H1 (cell line): ENCODE measurements at regions not wholly inside any gene's neighbourhood (a gene's known extent, or its start where the extent isn't known, plus 50 kb on each side); places are given as distances from the start of the nearest gene placed in this dataset.

Experiments used
- MAX ChIP-seq: IDR thresholded peaks from 2 replicates; pipeline ENCODE4 v1.6.1; 2012; ENCODE audit warnings: inconsistent platforms
- POU5F1 ChIP-seq: IDR thresholded peaks from 2 replicates; pipeline ENCODE4 v1.6.1; 2011; ENCODE audit warnings: low read depth, mild to moderate bottlenecking, low read length, moderate library complexity
- SIX5 ChIP-seq: IDR thresholded peaks from 2 replicates; pipeline ENCODE4 v1.6.1; 2011; ENCODE audit warnings: mild to moderate bottlenecking, low read depth, low read length

GRCh38 chr20:1803932-1804501 is 91.2 kb upstream of the SIRPA start (continued):
- TF ChIP-seq MAX (no peak), SIX5 (no peak), POU5F1 (no peak)
